ENCODE measurements at regions not wholly inside any gene's neighbourhood (a gene's known extent, or its start where the extent isn't known, plus 50 kb on each side); places are given as distances from the start of the nearest gene placed in this dataset.
"Not testable (repeated sequence)": the region's sequence is repeated elsewhere in the genome, so short reads cannot be mapped to it uniquely, and the experiment has no call there.

DNA sequence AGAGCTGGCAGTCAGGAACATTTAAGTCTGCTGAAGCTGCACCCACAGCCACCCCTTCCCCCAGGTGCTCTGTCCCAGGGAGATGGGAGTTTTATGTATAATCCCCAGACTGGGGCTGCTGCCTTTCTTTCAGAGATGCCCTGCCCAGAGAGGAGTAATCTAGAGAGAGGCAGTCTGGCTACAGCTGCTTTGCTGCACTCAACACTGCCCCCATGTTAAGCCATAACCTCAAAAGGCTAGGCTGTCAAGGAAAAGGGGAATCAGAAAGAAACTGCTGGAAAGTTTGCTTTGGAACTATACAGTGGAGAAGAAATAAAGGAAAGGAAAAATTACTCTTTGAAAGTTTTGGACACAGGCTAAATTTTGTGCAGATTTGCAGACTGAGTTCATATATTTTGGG, 127.2 kb downstream of the MACIR start:
- TF ChIP-seq ZNF274 (IDR thresholded peaks at IDR 0.05; ENCODE audit: low read depth, low read length) = no peak
- no peak for TF ChIP-seq YY1 (IDR thresholded peaks at IDR 0.05; ENCODE audit: insufficient read depth, insufficient read length)
- TF ChIP-seq SUZ12 (IDR thresholded peaks at IDR 0.05; ENCODE audit: extremely low read depth, insufficient read depth, insufficient read length) = no peak
- no peak for DNase-seq (ENCODE audit: low read depth, low spot score)
- H3K4me3 ChIP-seq (ENCODE audit: insufficient read length, low read depth) = no peak overlapping the region
- no peak overlapping the region for H3K9ac ChIP-seq (ENCODE audit: insufficient read length, low read depth)
- H3K4me1 ChIP-seq (ENCODE audit: insufficient read depth, insufficient read length) = no peaks in the 10 kb centered on the region
- H3K27me3 ChIP-seq (ENCODE audit: insufficient read depth, insufficient read length) = no peaks in the 10 kb centered on the region
- no peaks in the 10 kb centered on the region for H3K36me3 ChIP-seq (ENCODE audit: insufficient read depth, insufficient read length, low read length)
- H3K9me3 ChIP-seq (ENCODE audit: insufficient read depth, low read length) = no peaks in the 10 kb centered on the region

- H3K4me1 ChIP-seq (ENCODE audit: insufficient read depth, insufficient read length) = not testable (repeated sequence)
Observed at GRCh38 chr5:103377638-103378037, 119.1 kb downstream of the MACIR start.

DNA sequence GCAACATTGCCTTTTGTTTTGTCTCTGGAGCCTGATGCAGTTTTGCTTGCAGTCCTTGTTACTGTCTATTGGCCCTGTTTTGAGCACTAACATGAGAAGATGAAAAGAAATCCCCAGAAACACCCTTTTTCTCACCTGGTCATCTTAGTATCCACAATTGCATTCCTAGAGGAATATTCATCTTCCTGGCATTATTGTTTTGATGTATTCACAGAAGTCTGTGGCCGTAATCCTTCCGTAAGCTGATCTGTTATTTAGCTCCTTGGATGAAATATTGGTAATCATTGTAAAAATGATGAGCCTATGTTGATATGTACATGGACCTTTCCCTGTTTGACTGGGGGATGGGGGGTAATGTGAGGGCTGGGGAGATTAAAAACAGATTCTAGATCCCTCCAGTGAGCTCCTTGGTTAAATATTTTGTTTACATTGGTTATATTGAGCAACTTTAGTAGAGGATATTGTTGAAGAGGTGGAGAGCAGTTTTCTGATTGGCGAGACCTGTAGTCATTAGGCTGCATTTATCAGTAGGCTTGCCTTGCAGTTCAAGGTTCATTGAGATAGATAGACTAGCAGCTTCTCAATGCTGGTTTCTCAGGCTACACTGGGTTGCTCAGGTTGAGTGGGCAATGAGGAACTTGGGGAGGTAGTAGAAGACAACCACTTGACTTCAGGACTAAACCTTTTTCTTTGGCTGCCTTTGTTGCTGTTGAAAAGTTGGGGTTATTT, 117.5 kb downstream of the MACIR start:
- Histone ChIP-seq H3K4me1 (ENCODE audit: insufficient read depth, insufficient read length) (no peaks in the 10 kb centered on the region), H3K4me3 (ENCODE audit: insufficient read length, low read depth) (no peak overlapping the region), H3K9ac (ENCODE audit: insufficient read length, low read depth) (no peak overlapping the region), H3K27me3 (ENCODE audit: insufficient read depth, insufficient read length) (no peaks in the 10 kb centered on the region), H3K36me3 (ENCODE audit: insufficient read depth, insufficient read length, low read length) (no peaks in the 10 kb centered on the region), H3K9me3 (ENCODE audit: insufficient read depth, low read length) (no peaks in the 10 kb centered on the region)
- TF ChIP-seq YY1 (IDR thresholded peaks at IDR 0.05; ENCODE audit: insufficient read depth, insufficient read length) (no peak), ZNF274 (IDR thresholded peaks at IDR 0.05; ENCODE audit: low read depth, low read length) (no peak), SUZ12 (IDR thresholded peaks at IDR 0.05; ENCODE audit: extremely low read depth, insufficient read depth, insufficient read length) (no peak)
- DNase-seq (ENCODE audit: low read depth, low spot score) = no peak

More at GRCh38 chr5:103377638-103378037, 119.1 kb downstream of the MACIR start:
- not testable (repeated sequence) for H3K9ac ChIP-seq (ENCODE audit: insufficient read length, low read depth); DNase-seq (ENCODE audit: low read depth, low spot score); H3K4me3 ChIP-seq (ENCODE audit: insufficient read length, low read depth); H3K36me3 ChIP-seq (ENCODE audit: insufficient read depth, insufficient read length, low read length); H3K27me3 ChIP-seq (ENCODE audit: insufficient read depth, insufficient read length); H3K9me3 ChIP-seq (ENCODE audit: insufficient read depth, low read length)

GRCh38 chr5:103375350-103375749, 116.8 kb downstream of the MACIR start:
- H3K4me3 ChIP-seq (ENCODE audit: insufficient read length, low read depth) = no peak overlapping the region
- H3K9ac ChIP-seq (ENCODE audit: insufficient read length, low read depth) = no peak overlapping the region
- TF ChIP-seq SUZ12 (IDR thresholded peaks at IDR 0.05; ENCODE audit: extremely low read depth, insufficient read depth, insufficient read length) (no peak), YY1 (IDR thresholded peaks at IDR 0.05; ENCODE audit: insufficient read depth, insufficient read length) (no peak), ZNF274 (IDR thresholded peaks at IDR 0.05; ENCODE audit: low read depth, low read length) (no peak)
- no peaks in the 10 kb centered on the region for H3K27me3 ChIP-seq (ENCODE audit: insufficient read depth, insufficient read length)
- no peaks in the 10 kb centered on the region for H3K36me3 ChIP-seq (ENCODE audit: insufficient read depth, insufficient read length, low read length)
- no peaks in the 10 kb centered on the region for H3K9me3 ChIP-seq (ENCODE audit: insufficient read depth, low read length)
- DNase-seq (ENCODE audit: low read depth, low spot score) = no peak
- no peaks in the 10 kb centered on the region for H3K4me1 ChIP-seq (ENCODE audit: insufficient read depth, insufficient read length)

DNA sequence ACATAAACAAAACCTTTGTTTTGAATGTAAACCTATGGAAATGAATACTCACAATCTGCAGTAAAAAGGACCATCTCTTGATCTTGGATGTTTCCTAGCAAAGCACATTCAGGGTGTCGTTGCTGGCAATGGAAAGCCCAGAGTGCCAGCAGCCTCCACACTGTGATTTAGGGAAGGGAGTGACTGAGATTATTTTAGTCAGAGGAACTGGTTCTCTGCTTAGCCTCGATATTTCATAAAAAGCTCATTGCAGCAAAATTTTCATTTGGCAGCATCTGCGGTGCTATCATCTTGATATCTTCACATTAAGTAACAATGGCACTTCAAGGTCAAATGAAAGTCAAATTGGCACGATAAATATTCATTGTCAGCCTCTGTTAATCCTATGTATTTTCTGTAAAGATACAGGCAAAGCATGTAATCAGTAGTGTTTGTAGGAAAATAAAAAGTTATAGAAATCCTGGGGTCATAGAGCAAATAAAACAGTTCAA, 116.0 kb downstream of the MACIR start:
- Histone ChIP-seq H3K36me3 (ENCODE audit: insufficient read depth, insufficient read length, low read length) (no peaks in the 10 kb centered on the region), H3K4me3 (ENCODE audit: insufficient read length, low read depth) (no peak overlapping the region), H3K27me3 (ENCODE audit: insufficient read depth, insufficient read length) (no peaks in the 10 kb centered on the region), H3K9ac (ENCODE audit: insufficient read length, low read depth) (no peak overlapping the region), H3K9me3 (ENCODE audit: insufficient read depth, low read length) (no peaks in the 10 kb centered on the region), H3K4me1 (ENCODE audit: insufficient read depth, insufficient read length) (peaks cover 2% of the 10 kb centered on the region)
- no peak for DNase-seq (ENCODE audit: low read depth, low spot score)
- no peak for TF ChIP-seq ZNF274 (IDR thresholded peaks at IDR 0.05; ENCODE audit: low read depth, low read length)
- no peak for TF ChIP-seq SUZ12 (IDR thresholded peaks at IDR 0.05; ENCODE audit: extremely low read depth, insufficient read depth, insufficient read length)
- no peak for TF ChIP-seq YY1 (IDR thresholded peaks at IDR 0.05; ENCODE audit: insufficient read depth, insufficient read length)

- no peak for TF ChIP-seq ZNF274 (IDR thresholded peaks at IDR 0.05; ENCODE audit: low read depth, low read length)
- TF ChIP-seq YY1 (IDR thresholded peaks at IDR 0.05; ENCODE audit: insufficient read depth, insufficient read length) = no peak
- TF ChIP-seq SUZ12 (IDR thresholded peaks at IDR 0.05; ENCODE audit: extremely low read depth, insufficient read depth, insufficient read length) = no peak
- no peak overlapping the region for H3K9ac ChIP-seq (ENCODE audit: insufficient read length, low read depth)
- no peaks in the 10 kb centered on the region for H3K9me3 ChIP-seq (ENCODE audit: insufficient read depth, low read length)
- no peak overlapping the region for H3K4me3 ChIP-seq (ENCODE audit: insufficient read length, low read depth)
- no peak for DNase-seq (ENCODE audit: low read depth, low spot score)
- H3K27me3 ChIP-seq (ENCODE audit: insufficient read depth, insufficient read length) = no peaks in the 10 kb centered on the region
- H3K4me1 ChIP-seq (ENCODE audit: insufficient read depth, insufficient read length) = peaks cover 2% of the 10 kb centered on the region
- no peaks in the 10 kb centered on the region for H3K36me3 ChIP-seq (ENCODE audit: insufficient read depth, insufficient read length, low read length)
Observed at GRCh38 chr5:103373597-103374472, 115.3 kb downstream of the MACIR start.

- no peak overlapping the region for H3K9ac ChIP-seq (ENCODE audit: insufficient read length, low read depth)
- no peaks in the 10 kb centered on the region for H3K9me3 ChIP-seq (ENCODE audit: insufficient read depth, low read length)
- no peak for DNase-seq (ENCODE audit: low read depth, low spot score)
- H3K4me3 ChIP-seq (ENCODE audit: insufficient read length, low read depth) = no peak overlapping the region
- no peaks in the 10 kb centered on the region for H3K36me3 ChIP-seq (ENCODE audit: insufficient read depth, insufficient read length, low read length)
- no peaks in the 10 kb centered on the region for H3K27me3 ChIP-seq (ENCODE audit: insufficient read depth, insufficient read length)
- peaks cover 2% of the 10 kb centered on the region for H3K4me1 ChIP-seq (ENCODE audit: insufficient read depth, insufficient read length)
- TF ChIP-seq SUZ12 (IDR thresholded peaks at IDR 0.05; ENCODE audit: extremely low read depth, insufficient read depth, insufficient read length) (no peak), YY1 (IDR thresholded peaks at IDR 0.05; ENCODE audit: insufficient read depth, insufficient read length) (no peak), ZNF274 (IDR thresholded peaks at IDR 0.05; ENCODE audit: low read depth, low read length) (no peak)
Observed at GRCh38 chr5:103371046-103371607, 112.6 kb downstream of the MACIR start.
